ENCODE measurements at regions not wholly inside any gene's neighbourhood (a gene's known extent, or its start where the extent isn't known, plus 50 kb on each side); places are given as distances from the start of the nearest gene placed in this dataset.

- TF ChIP-seq CTCF (conservative IDR thresholded peaks at IDR 0.05) (no peak), ZFX (IDR thresholded peaks at IDR 0.05) (no peak)
Measured at GRCh38 chrX:81729269-81729777, 527.4 kb downstream of the SH3BGRL start.
